Left colon (tissue), 2 donors: ENCODE measurements at regions not wholly inside any gene's neighbourhood (a gene's known extent, or its start where the extent isn't known, plus 50 kb on each side); places are given as distances from the start of the nearest gene placed in this dataset.

Experiments used
- ATAC-seq: fragments of 200-7000 bp; cut with Tn5 transposase; one replicate; pipeline ENCODE4 v1.9.1; 2020; ENCODE audit warnings: mild to moderate bottlenecking, moderate library complexity
- DNase-seq, 2 donors: peaks; one replicate each; pipeline ENCODE4 v3.0.0-alpha.2; 2020
- intact Hi-C, 2 donors: fragments of 100-400 bp; cut with DNase I in 1 of 2; cut with micrococcal nuclease in 1 of 2; formaldehyde crosslinking; loops; one replicate each; pipeline versions ENCODE4 v1.11.2 to v1.14.0; 2022; cut with DNase I, micrococcal nuclease
- donor health status: DM: no; HTN: no; CAD: no.
- donor health status: DM: yes; HTN: yes; CAD: no.

DNA sequence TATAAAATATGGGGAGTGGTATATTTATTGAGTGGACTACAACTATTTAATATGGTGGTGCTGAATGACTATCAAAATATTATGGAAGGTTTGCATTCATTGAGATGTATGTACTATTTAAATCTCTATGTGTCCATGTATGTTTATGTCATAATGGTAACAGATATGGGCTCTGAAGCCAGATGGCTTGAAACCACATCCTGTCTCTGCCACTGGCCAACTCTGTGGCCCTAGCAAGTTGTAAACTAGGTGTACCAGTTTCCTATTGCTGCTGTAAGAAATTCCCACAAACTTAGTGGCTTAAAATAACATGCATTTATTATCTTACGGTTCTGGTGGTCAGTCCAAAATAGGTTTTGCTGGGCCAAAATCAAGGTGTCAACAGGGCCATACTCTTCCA is 198.1 kb upstream of the NFE2L3 start:
- DNase-seq (no peak), ATAC-seq (no peak)
- intact Hi-C loops: no loop called here

GRCh38 chr7:25954395-25954794 is 197.6 kb upstream of the NFE2L3 start:
- DNase-seq (no peak), ATAC-seq (no peak)
- intact Hi-C loops: no loop called here

GRCh38 chr7:25959168-25959734 is 192.7 kb upstream of the NFE2L3 start:
- ATAC-seq (peak; percentile 55), DNase-seq (no peak)
- intact Hi-C loops: no loop called here

DNA sequence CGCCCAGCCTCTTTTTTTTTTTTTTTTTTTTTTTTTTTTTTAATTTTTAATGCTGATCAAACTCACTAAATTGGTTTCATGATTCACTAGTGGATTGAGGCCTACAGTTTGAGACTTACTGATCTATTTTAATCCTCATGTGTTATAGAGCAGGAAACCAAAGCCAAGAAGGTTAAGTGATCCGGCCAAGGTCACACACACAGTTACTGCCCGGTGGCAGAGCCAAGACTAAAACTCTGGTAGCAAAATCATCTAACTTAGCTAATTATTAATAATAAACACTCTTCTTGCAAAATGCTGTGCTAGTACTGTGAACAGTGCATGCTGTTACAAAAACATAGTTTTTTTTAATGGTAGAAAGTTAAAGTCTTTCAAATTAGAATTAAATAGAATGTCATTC is 188.3 kb upstream of the NFE2L3 start:
- DNase-seq: no peak
- ATAC-seq: no peak

GRCh38 chr7:25964483-25964991 is 187.5 kb upstream of the NFE2L3 start:
- ATAC-seq (peak; percentile 73), DNase-seq (no peak)
- intact Hi-C loops: no loop called here

More for the DNA sequence above, 188.3 kb upstream of the NFE2L3 start:
- intact Hi-C loops: no loop called here

- DNase-seq (no peak), ATAC-seq (peak; percentile 72)
- intact Hi-C loops: no loop called here
These were observed 186.4 kb upstream of the NFE2L3 start for GRCh38 chr7:25965405-25966123.

- DNase-seq (no peak), ATAC-seq (no peak)
- intact Hi-C loops: no loop called here
These were observed 185.5 kb upstream of the NFE2L3 start for GRCh38 chr7:25966469-25966868.

DNA sequence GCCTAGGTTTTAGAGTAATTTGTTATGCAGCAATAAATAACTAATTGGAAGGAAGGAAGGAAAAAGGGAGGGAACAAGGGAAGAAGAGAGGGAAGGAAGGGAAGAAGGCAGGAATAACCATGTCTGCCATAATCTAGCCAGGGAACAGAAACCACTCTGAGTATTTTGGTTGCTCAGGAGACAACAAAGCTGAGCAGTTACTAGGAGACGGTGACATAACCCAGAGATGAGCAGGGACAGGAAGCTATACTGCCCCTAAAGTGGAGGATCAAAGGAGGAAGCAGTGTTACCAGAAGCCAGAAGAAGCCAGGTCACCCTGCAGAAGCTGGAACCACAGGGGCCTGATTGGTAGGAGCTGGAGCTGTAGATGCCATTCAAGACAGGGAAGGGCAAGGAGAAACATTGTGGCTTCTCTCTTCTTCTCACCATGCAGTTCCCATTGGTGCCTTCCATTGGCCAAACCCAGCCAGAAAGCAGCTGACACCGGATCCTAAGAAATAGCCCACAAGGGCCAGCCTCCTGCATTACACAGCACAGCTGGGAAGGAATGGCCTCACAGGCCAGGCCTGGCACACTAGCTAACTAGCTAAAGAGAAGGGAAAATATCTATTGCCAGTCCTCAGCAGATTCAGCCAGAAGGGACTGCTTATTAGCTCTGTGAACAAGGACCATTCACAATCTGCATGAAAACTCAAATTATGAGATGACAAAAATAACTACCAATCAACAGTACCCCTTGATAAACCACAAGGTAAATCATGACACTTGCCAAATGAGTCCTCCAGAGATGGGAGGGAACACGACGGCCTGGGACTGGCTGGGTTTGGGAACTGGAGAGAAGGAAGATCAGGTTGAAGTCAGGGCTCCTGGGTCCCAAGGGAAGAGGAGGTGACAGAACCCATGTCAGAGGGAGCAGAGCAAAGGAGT is 184.5 kb upstream of the NFE2L3 start:
- ATAC-seq: no peak
- intact Hi-C loops: no loop called here

DNA sequence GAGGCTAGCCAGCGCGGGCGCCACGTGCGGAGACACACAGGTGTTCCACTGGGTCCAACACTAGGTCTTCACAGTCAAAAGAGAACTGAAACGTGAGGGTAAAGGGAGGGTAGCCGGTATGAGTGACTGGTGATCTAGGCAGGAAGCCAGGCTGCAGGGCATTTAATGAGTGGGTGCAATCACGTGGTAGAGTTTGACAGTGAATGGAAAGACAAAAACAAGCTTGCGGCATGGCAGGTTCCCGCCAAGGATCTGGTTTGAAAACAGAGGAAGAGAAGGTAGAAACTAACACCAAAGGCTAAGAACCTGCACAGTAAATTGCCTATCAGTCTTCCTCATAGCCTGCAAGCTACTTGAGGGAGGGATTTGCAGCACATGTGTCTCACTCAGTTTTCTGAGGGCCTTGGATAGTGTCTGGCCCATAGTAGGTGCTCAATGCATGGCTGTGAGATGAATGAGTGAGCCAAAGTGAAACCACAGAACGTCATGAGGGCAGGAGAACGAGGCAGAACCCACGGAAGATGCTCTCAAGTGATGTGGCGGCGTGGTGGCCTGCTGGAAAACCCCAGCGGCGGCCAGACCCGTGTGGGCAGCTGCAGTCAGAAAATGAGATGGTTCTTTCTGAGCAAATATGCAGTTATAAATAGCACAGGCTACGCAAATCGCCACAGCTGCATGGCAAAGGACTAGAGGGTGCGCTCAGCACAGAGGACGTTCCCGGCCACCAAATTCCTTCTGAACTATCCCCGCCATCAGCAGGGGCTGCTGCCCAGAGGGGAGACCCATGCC is 183.6 kb upstream of the NFE2L3 start:
- intact Hi-C loops: no loop called here
- ATAC-seq (no peak), DNase-seq (peak; percentile 47 to 48)

More for the DNA sequence above, 184.5 kb upstream of the NFE2L3 start:
- DNase-seq: no peak

DNA sequence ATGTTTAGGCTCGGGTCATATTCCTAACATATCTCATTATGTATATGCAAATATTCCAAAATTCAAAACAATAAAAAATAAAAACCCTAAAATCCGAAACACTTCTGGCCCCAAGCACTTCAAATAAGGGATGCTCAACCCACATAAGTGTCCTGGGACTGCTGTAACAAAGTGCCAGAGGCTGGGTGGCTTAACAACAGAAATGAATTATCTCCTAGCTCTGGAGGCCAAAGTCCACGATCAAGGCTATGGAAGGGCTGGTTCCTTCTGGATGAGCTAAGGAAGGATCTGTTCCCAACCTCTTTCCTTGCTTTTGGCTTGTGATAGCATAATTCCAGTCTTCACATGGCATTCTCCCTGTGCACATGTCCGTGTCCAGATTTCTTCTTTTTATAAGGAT is 181.6 kb upstream of the NFE2L3 start:
- ATAC-seq (peak; percentile 80), DNase-seq (no peak)
- intact Hi-C loops: no loop called here

GRCh38 chr7:25970911-25971310 is 181.1 kb upstream of the NFE2L3 start:
- DNase-seq (no peak), ATAC-seq (no peak)
- intact Hi-C loops: no loop called here

GRCh38 chr7:25976630-25977029 is 175.4 kb upstream of the NFE2L3 start:
- ATAC-seq: no peak
- no peak for DNase-seq
- intact Hi-C loops: no loop called here

DNA sequence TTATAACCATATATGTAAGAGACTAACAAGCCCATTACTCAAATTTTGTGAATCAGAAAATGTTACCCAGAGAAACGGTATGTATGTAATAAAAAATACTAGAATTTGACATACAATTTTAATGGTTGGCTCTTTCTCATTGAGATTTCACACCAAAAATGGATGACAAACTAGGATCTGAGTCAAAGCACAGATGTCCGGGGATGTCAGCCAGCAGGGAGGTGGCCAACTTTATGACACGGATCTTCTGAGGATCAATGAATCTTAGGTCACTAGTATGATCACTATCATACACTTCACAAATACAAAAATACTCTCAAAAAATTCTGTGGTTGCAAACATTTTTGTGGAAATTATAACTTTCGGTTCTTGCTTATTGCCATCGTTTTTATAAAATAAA is 173.5 kb upstream of the NFE2L3 start:
- intact Hi-C loops: no loop called here
- no peak for ATAC-seq
- no peak for DNase-seq

DNA sequence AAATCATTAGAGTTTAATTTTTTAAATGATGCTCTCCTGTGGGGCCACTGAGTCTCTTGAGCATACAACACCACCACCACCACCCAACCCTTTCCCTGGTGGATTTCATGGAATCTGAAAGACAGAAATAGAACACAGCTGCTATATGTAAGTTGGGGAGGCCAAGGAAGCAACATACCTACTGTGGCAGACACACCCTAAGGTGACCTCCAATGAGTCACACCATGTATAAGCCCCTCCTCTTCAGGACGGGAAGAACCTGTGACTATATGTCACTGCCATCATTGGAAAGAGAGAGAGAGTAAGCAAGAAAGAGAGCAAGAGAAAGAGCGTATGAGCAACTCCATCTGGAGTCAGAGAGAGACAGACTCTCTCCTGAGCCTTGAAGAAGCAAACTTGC is 172.4 kb upstream of the NFE2L3 start:
- intact Hi-C loops: no loop called here
- no peak for ATAC-seq
- no peak for DNase-seq

DNA sequence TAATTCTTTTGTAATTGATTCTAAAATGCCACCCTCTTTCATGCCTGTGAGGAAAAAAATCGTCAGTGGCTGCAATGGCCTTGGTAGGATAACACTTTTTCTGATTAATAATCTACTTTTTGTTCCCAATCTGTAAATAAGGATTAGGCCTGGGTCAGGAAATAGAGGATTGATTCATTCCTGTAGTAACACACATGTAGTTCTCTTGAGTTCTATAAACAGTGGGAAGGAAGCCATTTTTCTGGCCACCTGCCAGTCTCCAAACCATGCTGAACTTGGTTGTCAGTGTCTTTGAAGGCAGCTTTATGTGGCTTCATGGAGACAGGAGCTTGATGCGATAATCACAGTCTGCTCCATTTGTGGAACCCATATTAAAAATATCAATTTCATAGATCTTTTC is 169.3 kb upstream of the NFE2L3 start:
- intact Hi-C loops: no loop called here
- ATAC-seq: no peak
- DNase-seq: no peak

- intact Hi-C loops: no loop called here
- no peak for ATAC-seq
These were observed 166.8 kb upstream of the NFE2L3 start for GRCh38 chr7:25985196-25985595.

DNA sequence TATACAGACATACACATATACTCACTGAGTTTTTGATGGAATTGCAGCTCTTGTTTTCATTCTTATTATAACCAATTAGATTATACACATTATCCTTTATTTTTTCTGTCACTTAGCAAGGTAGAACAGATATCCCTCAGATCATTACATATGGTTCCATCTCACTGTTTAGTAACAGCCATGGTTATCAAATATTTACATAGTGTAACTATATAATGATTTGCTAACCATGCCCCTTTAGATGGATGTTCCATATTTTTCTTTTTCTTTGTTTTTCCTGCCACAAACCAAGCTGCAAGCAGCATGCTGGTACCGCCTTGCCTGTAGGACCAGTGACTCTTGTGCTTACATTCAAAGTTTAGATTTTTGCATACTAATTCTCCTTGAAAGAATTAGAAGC is 163.4 kb upstream of the NFE2L3 start:
- DNase-seq (no peak), ATAC-seq (peak; percentile 81)
- intact Hi-C loops: no loop called here

More at GRCh38 chr7:25985196-25985595, 166.8 kb upstream of the NFE2L3 start:
- DNase-seq: no peak

GRCh38 chr7:25989140-25989705 is 162.8 kb upstream of the NFE2L3 start:
- intact Hi-C loops: no loop called here
- ATAC-seq (peak; percentile 96), DNase-seq (peak; percentile 31 to 42)
